ENCODE measurements at regions not wholly inside any gene's neighbourhood (a gene's known extent, or its start where the extent isn't known, plus 50 kb on each side); places are given as distances from the start of the nearest gene placed in this dataset.

GRCh38 chr6:80442366-80442765 is 335.9 kb downstream of the BCKDHB start:
- no peak overlapping the region for H3K9ac ChIP-seq (ENCODE audit: low read length)
- POLR2A ChIA-PET, result no interaction called here

More at GRCh38 chr6:80442366-80442765, 335.9 kb downstream of the BCKDHB start:
- H3K9me3 ChIP-seq (ENCODE audit: control insufficient read depth in 1 of 2, insufficient read depth in 1 of 2, low read depth in 1 of 2, low read length in 2 of 2), result no peaks in the 10 kb centered on the region
- H2AFZ ChIP-seq (ENCODE audit: low read depth, low read length, poor library complexity, severe bottlenecking), result no peak overlapping the region
- no peak overlapping the region for H3K4me2 ChIP-seq (ENCODE audit: low read length)
- ChIA-PET RAD21 (ENCODE audit: low non-redundant PET in 1 of 2, low total read pairs in 2 of 2, uncharacterized antibody in 2 of 2, unreplicated experiment in 2 of 2) (no interaction called here), CTCF (no interaction called here)
- TF ChIP-seq EZH2 (IDR thresholded peaks at IDR 0.05) (no peak), ZNF274 (IDR thresholded peaks at IDR 0.05; ENCODE audit: low read depth, low read length) (no peak), REST (IDR thresholded peaks at IDR 0.05; ENCODE audit: low read depth) (no peak), ATF3 (IDR thresholded peaks at IDR 0.05) (no peak), SIN3A (IDR thresholded peaks at IDR 0.05; ENCODE audit: low read depth) (no peak), CBX3 (IDR thresholded peaks at IDR 0.05; ENCODE audit: low read depth) (no peak), EGR1 (IDR thresholded peaks at IDR 0.05; ENCODE audit: low read depth) (no peak), TCF7L2 (IDR thresholded peaks at IDR 0.05; ENCODE audit: borderline replicate concordance, extremely low read depth, insufficient read depth, insufficient read length) (no peak), SP1 (IDR thresholded peaks at IDR 0.05; ENCODE audit: low read depth) (no peak), YY1 (IDR thresholded peaks at IDR 0.05; ENCODE audit: extremely low read depth, insufficient replicate concordance, low read depth, low read length) (no peak), MAX (IDR thresholded peaks at IDR 0.05) (no peak), JUND (IDR thresholded peaks at IDR 0.05) (no peak), ELF1 (IDR thresholded peaks at IDR 0.05; ENCODE audit: borderline replicate concordance, low read depth) (no peak), CTCF (IDR thresholded peaks at IDR 0.05 in 2 of 3, conservative IDR thresholded peaks at IDR 0.05 in 1 of 3; ENCODE audit: borderline replicate concordance in 1 of 3, insufficient read depth in 1 of 3, low read depth in 2 of 3, low read length in 2 of 3) (no peak), SRF (IDR thresholded peaks at IDR 0.05; ENCODE audit: low read depth) (no peak), CEBPB (IDR thresholded peaks at IDR 0.05; ENCODE audit: low read depth) (no peak), ZBTB33 (IDR thresholded peaks at IDR 0.05; ENCODE audit: extremely low read depth, insufficient replicate concordance, low read length) (no peak), RAD21 (IDR thresholded peaks at IDR 0.05; ENCODE audit: low read depth) (no peak), POLR2A (IDR thresholded peaks at IDR 0.05; ENCODE audit: borderline replicate concordance, extremely low read depth, insufficient read depth, insufficient read length) (no peak), POLR2AphosphoS5 (IDR thresholded peaks at IDR 0.05; ENCODE audit: low read depth, low read length) (no peak)
- no peak overlapping the region for H3K27ac ChIP-seq (ENCODE audit: low read depth, low read length)
- no peak for DNase-seq (ENCODE audit: low read depth, low spot score)
- intact Hi-C loops (cut with micrococcal nuclease), result no loop called here
- no peaks in the 10 kb centered on the region for H4K20me1 ChIP-seq (ENCODE audit: insufficient read depth)
- no TSS peak for BruUV-seq (replicated peaks)
- H3K9me2 ChIP-seq (ENCODE audit: insufficient read depth), result no peaks in the 10 kb centered on the region
- no peaks in the 10 kb centered on the region for H3K79me2 ChIP-seq (ENCODE audit: insufficient read depth, low read length)
- no peak overlapping the region for H3K4me3 ChIP-seq (replicated peaks in 1 of 2; ENCODE audit: low read depth in 1 of 2, low read length in 2 of 2)
- H3K36me3 ChIP-seq (ENCODE audit: control insufficient read depth in 1 of 2, insufficient read depth in 2 of 2, low read length in 2 of 2), result no peaks in the 10 kb centered on the region
- no peak for ATAC-seq
- no peaks in the 10 kb centered on the region for H3K27me3 ChIP-seq (ENCODE audit: insufficient read depth, low read length)
- H3K4me1 ChIP-seq (ENCODE audit: control insufficient read depth in 1 of 2, insufficient read depth in 2 of 2, low read length in 2 of 2), result peaks cover 12 to 37% of the 10 kb centered on the region in 2 experiments
